Gastroesophageal sphincter (tissue), 4 donors: ENCODE measurements at regions not wholly inside any gene's neighbourhood (a gene's known extent, or its start where the extent isn't known, plus 50 kb on each side); places are given as distances from the start of the nearest gene placed in this dataset.

Experiments used
- ATAC-seq: fragments of 150-250 bp; one replicate; pipeline ENCODE4 v1.9.1; 2016; ENCODE audit warnings: mild to moderate bottlenecking, moderate library complexity
- H3K27ac ChIP-seq, 4 donors: fragments of 200-600 bp; sonication (generic) in 3 of 4; 1 replicate in 3 of 4; 2 replicates in 1 of 4; pipeline ENCODE4 v1.5.1; 2016 to 2019
- H3K27me3 ChIP-seq: fragments of 200-600 bp; sonication (generic); one replicate; pipeline ENCODE4 v1.5.1; 2019
- H3K36me3 ChIP-seq, 2 donors: fragments of 200-600 bp; sonication (generic); one replicate each; pipeline ENCODE4 v1.5.1; 2019; ENCODE audit warnings: control low read depth in 1 of 2
- H3K4me1 ChIP-seq, 3 donors: fragments of 200-600 bp; sonication (generic); 1 replicate in 2 of 3; 2 replicates in 1 of 3; pipeline ENCODE4 v1.5.1; 2016 to 2019; ENCODE audit warnings: control low read depth in 2 of 3
- H3K4me3 ChIP-seq, 2 donors: fragments of 200-600 bp; sonication (generic); one replicate each; pipeline ENCODE4 v1.5.1; 2019; ENCODE audit warnings: mild to moderate bottlenecking in 1 of 2, moderate library complexity in 1 of 2
- H3K9me3 ChIP-seq, 3 donors: fragments of 200-600 bp; sonication (generic); one replicate each; pipeline ENCODE4 v1.5.1; 2017 to 2019; ENCODE audit warnings: control low read depth in 2 of 3
- EP300 ChIP-seq: sonication (generic); formaldehyde crosslinking; IDR thresholded peaks from one replicate; pipeline ENCODE4 v1.6.1; 2017; ENCODE audit warnings: antibody characterized with exemption, mild to moderate bottlenecking
- POLR2A ChIP-seq, 2 donors: fragments of 450-650 bp; IDR thresholded peaks; one replicate each; pipeline ENCODE4 v1.6.1; 2017; ENCODE audit warnings: antibody characterized with exemption in 2 of 2, mild to moderate bottlenecking in 2 of 2, moderate library complexity in 1 of 2
- POLR2AphosphoS5 ChIP-seq: sonication (generic); formaldehyde crosslinking; IDR thresholded peaks from one replicate; pipeline ENCODE4 v1.6.1; 2017; ENCODE audit warnings: antibody characterized with exemption
- WGBS, 2 donors: methylation state at CpG; one replicate each; pipeline ENCODE4 v1.1.5; 2018; ENCODE audit warnings: low coverage in 1 of 2; 5-methylcytosine and 5-hydroxymethylcytosine counted together
- TF ChIP-seq, protein P1 (sequence below), 4 experiments: fragments of 200-600 bp in 2 of 4; fragments of 450-650 bp in 2 of 4; sonication (generic) in 1 of 4; IDR thresholded peaks; one replicate each; pipeline ENCODE4 v1.5.1; 2017 to 2019; ENCODE audit warnings: antibody characterized with exemption in 4 of 4, mild to moderate bottlenecking in 2 of 4, moderate library complexity in 2 of 4

DNA sequence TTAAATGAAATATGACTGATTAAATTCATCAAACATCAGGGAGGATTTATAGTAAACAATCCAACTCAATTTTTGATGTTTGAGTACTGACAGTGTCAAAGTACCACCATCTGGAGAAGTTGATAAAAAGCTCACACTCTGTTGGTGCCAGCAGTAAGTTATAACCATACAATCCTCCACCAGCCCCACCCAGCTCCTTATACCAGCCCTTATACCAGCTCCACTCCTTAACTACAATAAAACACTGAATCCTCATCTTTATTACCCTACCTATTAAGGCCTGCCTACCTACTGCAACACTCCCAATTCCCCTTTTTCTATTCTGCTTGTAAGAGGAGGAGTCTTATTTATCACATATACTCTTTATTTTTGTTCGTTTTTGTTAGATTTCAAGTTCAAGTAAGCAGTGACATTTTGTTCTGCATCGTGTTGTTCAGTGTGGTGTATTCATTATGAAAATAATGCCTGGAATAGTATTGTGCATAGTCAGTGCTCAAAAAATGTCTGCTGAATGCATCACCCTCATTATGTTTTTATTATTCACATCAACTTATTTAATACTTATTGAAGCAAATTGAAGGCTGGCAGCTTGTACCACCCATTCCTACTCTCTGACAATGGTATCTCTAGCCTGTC, 954.7 kb upstream of the ADGRB3 start:
- Histone ChIP-seq H3K9me3 (peaks cover 0 to 5% (median 0%) of the 10 kb centered on the region in 3 donors), H3K27me3 (no peaks in the 10 kb centered on the region), H3K27ac (no peak overlapping the region), H3K36me3 (no peaks in the 10 kb centered on the region), H3K4me3 (no peak overlapping the region), H3K4me1 (no peaks in the 10 kb centered on the region)
- WGBS, 2 donors, result 35 to 84% methylated on average over 2 of the region's 2 CpGs
- TF ChIP-seq POLR2A (IDR thresholded peaks at IDR 0.05) (no peak), POLR2AphosphoS5 (no peak)
- TF ChIP-seq, protein P1, sequence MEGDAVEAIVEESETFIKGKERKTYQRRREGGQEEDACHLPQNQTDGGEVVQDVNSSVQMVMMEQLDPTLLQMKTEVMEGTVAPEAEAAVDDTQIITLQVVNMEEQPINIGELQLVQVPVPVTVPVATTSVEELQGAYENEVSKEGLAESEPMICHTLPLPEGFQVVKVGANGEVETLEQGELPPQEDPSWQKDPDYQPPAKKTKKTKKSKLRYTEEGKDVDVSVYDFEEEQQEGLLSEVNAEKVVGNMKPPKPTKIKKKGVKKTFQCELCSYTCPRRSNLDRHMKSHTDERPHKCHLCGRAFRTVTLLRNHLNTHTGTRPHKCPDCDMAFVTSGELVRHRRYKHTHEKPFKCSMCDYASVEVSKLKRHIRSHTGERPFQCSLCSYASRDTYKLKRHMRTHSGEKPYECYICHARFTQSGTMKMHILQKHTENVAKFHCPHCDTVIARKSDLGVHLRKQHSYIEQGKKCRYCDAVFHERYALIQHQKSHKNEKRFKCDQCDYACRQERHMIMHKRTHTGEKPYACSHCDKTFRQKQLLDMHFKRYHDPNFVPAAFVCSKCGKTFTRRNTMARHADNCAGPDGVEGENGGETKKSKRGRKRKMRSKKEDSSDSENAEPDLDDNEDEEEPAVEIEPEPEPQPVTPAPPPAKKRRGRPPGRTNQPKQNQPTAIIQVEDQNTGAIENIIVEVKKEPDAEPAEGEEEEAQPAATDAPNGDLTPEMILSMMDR (IDR thresholded peaks at IDR 0.05), result no peak
- ATAC-seq, result no peak

DNA sequence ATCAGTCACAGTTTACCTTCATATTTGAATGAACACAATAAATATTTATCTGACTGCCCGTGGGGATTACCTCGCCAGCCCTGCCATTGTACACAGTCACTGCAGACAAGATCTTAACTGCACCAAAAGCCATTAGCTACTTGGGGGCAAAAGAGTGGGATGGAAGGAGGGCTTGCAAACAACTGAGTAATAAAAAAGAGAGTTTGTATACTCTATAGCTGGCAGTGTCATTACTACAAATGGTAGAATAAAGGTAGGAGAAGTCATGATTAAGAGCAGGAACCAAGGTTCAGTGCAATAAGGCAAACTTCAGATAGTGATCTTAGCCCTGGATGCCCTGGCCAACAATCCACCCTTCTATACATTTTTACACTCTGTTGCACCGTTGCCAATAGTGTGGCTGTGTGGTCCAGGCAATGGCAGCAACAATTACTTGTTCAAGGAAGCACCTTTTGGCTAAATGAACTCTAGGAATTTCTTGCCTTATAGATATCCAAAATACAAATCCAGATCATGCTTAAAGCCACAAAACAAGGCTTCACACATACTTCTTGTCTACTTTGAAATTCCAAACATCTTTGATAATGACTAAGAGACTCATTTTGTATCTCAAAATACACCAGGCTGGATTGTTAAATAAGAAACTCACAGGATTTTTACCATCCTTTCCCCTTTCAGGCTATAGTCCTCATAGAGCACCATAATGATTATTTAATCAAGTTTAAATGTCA, 955.4 kb upstream of the ADGRB3 start:
- no peak overlapping the region for H3K4me3 ChIP-seq
- TF ChIP-seq EP300 (no peak), POLR2A (IDR thresholded peaks at IDR 0.05) (no peak), POLR2AphosphoS5 (no peak)
- TF ChIP-seq, protein P1 (IDR thresholded peaks at IDR 0.05), result no peak
- H3K36me3 ChIP-seq, result no peaks in the 10 kb centered on the region
- ATAC-seq, result no peak
- H3K9me3 ChIP-seq, result peaks cover 0 to 10% (median 0%) of the 10 kb centered on the region in 3 donors
- H3K4me1 ChIP-seq, result no peaks in the 10 kb centered on the region
- 46 to 65% methylated on average over 3 of the region's 3 CpGs for WGBS, 2 donors
- no peak overlapping the region for H3K27ac ChIP-seq
- no peaks in the 10 kb centered on the region for H3K27me3 ChIP-seq

DNA sequence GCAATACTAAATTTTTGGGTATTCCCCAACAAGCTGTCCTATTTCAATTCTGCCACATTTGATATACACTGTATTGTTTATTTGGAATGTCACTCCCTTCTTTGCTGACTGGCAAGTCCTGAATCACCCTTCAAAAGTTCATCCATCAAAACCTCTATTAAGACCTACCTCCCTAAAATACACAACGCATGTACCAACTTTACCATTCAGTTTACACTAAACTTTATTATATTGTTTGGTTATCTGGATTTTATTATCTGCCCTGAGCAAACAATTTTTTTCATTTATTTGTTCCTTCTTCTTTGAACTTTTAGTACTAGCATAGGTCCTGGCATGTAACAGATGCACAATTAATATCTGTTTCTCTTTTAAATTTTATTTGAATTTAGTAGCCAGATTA, 958.2 kb upstream of the ADGRB3 start:
- Histone ChIP-seq H3K4me3 (no peak overlapping the region), H3K4me1 (no peaks in the 10 kb centered on the region), H3K27ac (no peak overlapping the region), H3K36me3 (no peaks in the 10 kb centered on the region), H3K9me3 (peaks cover 0 to 36% (median 0%) of the 10 kb centered on the region in 3 donors), H3K27me3 (no peaks in the 10 kb centered on the region)
- TF ChIP-seq EP300 (no peak), POLR2AphosphoS5 (no peak), POLR2A (IDR thresholded peaks at IDR 0.05) (no peak)
- TF ChIP-seq, protein P1 (IDR thresholded peaks at IDR 0.05), result no peak
- 87 to 93% methylated on average over 1 of the region's 1 CpG for WGBS, 2 donors
- no peak for ATAC-seq

DNA sequence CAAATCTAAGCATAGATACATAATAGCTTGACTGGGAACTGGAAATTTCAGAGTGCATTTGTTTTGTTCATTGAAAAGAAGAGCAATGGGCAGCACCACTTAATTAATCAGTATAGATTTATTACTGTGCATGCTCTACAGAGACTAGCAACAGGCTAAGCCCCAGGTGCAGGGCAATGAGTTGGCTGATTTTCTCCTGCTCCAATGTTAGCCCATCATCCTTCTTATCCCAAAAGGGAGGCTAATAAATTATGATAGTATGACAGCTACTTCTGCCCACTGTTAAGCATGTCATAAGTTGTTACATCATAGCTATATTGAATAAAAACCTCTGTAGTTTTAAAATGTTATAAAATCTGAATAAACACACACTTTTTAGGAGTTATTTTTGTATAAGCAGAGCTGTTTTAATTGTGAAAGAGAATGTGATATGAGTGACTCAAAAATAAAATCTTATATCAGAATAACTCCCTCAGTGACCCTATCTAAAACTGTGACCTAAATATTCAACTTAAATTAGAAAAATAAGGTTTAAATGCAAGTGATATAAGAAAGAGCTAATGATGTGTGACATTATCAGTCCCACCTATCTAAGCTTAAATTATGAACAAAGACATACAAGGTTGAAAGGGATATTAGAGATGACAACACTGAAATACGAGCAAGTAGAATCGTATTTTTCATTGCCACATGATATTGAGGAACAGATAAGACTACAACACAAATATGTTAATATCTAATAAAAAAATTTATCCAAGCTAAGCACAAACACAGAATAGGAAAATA, 967.3 kb upstream of the ADGRB3 start:
- no peaks in the 10 kb centered on the region for H3K27me3 ChIP-seq
- peaks cover 0 to 15% (median 0%) of the 10 kb centered on the region in 3 donors for H3K9me3 ChIP-seq
- no peak overlapping the region for H3K27ac ChIP-seq
- 81 to 90% methylated on average over 2 of the region's 2 CpGs for WGBS, 2 donors
- no peaks in the 10 kb centered on the region for H3K36me3 ChIP-seq
- no peak for ATAC-seq
- no peaks in the 10 kb centered on the region for H3K4me1 ChIP-seq
- no peak overlapping the region for H3K4me3 ChIP-seq
- no peak for TF ChIP-seq EP300
- no peak for TF ChIP-seq POLR2AphosphoS5
- no peak for TF ChIP-seq POLR2A (IDR thresholded peaks at IDR 0.05)
- TF ChIP-seq, protein P1 (IDR thresholded peaks at IDR 0.05), result no peak
